ENCODE measurements at regions not wholly inside any gene's neighbourhood (a gene's known extent, or its start where the extent isn't known, plus 50 kb on each side); places are given as distances from the start of the nearest gene placed in this dataset.

GRCh38 chr6:24053057-24053456, 73.0 kb upstream of the NRSN1 start:
- 42 to 64% methylated on average over 1 of the region's 1 CpG for WGBS, 2 donors
- Histone ChIP-seq H3K36me3 (no peaks in the 10 kb centered on the region), H3K4me1 (peaks cover 0 to 8% (median 0%) of the 10 kb centered on the region in 9 donors), H3K4me3 (no peak overlapping the region), H3K9me3 (no peaks in the 10 kb centered on the region), H3K27me3 (no peaks in the 10 kb centered on the region), H3K27ac (no peak overlapping the region)
- intact Hi-C loops (cut with DNase I) = no loop called here
- DNase-seq = no peak
- TF ChIP-seq CTCF (IDR thresholded peaks at IDR 0.05) = no peak
- no peak for ATAC-seq

DNA sequence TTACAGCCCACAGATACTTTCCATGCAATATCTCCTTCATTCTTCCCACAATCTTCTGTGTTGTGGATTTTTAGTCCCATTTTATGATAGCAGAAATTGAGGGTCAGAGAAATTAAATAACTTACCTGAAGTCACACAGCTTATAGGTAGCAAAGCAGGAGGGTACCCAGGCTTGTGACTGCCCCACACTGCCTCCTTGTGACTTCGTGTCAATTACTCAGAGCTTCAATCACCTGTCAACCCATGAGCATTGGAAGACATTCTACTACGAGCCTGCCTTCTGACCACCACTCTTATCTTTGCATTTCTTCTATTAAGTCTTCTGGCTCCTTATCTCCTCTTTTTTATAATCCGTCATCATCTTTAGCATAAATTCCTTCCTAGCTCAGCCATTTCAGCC, 71.6 kb upstream of the NRSN1 start:
- H3K4me3 ChIP-seq = no peak overlapping the region
- ATAC-seq (no peak), DNase-seq (no peak)
- H3K36me3 ChIP-seq = no peaks in the 10 kb centered on the region
- 64 to 71% methylated on average over 3 of the region's 3 CpGs for WGBS, 2 donors
- H3K9me3 ChIP-seq = no peaks in the 10 kb centered on the region
- intact Hi-C loops (cut with DNase I) = no loop called here
- H3K4me1 ChIP-seq = peaks cover 0 to 8% (median 0%) of the 10 kb centered on the region in 9 donors
- no peak for TF ChIP-seq CTCF (IDR thresholded peaks at IDR 0.05)
- no peak overlapping the region for H3K27ac ChIP-seq
- no peaks in the 10 kb centered on the region for H3K27me3 ChIP-seq

DNA sequence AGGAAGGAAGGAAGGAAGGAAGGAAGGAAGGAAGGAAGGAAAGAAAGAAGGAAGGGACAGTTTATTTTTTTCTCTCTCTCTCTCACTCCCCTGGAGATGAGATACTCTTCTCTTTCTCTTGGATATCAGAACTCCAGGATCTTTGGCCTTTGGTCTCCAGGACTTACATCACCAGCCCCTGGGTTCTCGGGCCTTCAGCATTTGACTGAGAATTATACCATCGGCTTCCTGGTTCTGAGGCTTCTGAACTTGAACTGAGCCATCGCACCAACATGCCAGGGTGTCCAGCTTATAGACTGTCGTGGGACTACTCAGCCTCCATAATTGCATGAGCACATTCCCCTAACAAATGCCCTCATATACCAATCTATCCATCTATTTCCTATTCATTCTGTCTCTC, 69.4 kb upstream of the NRSN1 start:
- Histone ChIP-seq H3K36me3 (no peaks in the 10 kb centered on the region), H3K9me3 (peaks cover 0 to 2% (median 0%) of the 10 kb centered on the region in 11 donors), H3K4me3 (no peak overlapping the region), H3K27ac (no peak overlapping the region), H3K4me1 (peaks cover 0 to 8% (median 0%) of the 10 kb centered on the region in 9 donors), H3K27me3 (no peaks in the 10 kb centered on the region)
- ATAC-seq = no peak
- DNase-seq = no peak
- no peak for TF ChIP-seq CTCF (IDR thresholded peaks at IDR 0.05)
- WGBS, 2 donors = 93 to 98% methylated on average over 4 of the region's 4 CpGs
- intact Hi-C loops (cut with DNase I) = no loop called here

- TF ChIP-seq CTCF (IDR thresholded peaks at IDR 0.05) = no peak
- WGBS, 2 donors = 84 to 92% methylated on average over 3 of the region's 3 CpGs
- Histone ChIP-seq H3K9me3 (peaks cover 0 to 2% (median 0%) of the 10 kb centered on the region in 11 donors), H3K27ac (no peak overlapping the region), H3K36me3 (no peaks in the 10 kb centered on the region), H3K4me1 (peaks cover 0 to 8% (median 0%) of the 10 kb centered on the region in 9 donors), H3K27me3 (no peaks in the 10 kb centered on the region), H3K4me3 (no peak overlapping the region)
- no peak for ATAC-seq
- no peak for DNase-seq
- intact Hi-C loops (cut with DNase I) = no loop called here
Observed at GRCh38 chr6:24057030-24057429, 69.0 kb upstream of the NRSN1 start.
